ENCODE measurements at regions not wholly inside any gene's neighbourhood (a gene's known extent, or its start where the extent isn't known, plus 50 kb on each side); places are given as distances from the start of the nearest gene placed in this dataset.

DNA sequence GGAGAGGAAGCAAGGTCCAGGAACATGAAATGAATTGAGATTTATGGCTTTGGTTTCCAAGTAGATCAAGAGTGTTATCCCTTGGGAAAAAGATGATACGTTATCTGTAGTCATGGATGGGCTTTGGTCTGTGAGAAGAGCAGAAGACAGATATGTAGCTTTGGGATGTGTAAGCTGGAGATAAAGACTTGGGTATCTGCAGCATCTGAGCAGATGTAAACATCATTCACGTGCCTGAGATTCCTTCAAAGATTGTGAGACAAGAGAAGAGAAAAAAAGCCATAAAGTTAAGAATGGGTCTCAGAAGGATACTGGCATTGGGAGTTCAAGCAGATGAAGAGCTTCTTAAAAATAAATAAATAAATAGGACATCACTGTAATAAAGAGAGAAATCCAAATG lies 217.8 kb downstream of the PTPRC start:
- TF ChIP-seq, protein P1, sequence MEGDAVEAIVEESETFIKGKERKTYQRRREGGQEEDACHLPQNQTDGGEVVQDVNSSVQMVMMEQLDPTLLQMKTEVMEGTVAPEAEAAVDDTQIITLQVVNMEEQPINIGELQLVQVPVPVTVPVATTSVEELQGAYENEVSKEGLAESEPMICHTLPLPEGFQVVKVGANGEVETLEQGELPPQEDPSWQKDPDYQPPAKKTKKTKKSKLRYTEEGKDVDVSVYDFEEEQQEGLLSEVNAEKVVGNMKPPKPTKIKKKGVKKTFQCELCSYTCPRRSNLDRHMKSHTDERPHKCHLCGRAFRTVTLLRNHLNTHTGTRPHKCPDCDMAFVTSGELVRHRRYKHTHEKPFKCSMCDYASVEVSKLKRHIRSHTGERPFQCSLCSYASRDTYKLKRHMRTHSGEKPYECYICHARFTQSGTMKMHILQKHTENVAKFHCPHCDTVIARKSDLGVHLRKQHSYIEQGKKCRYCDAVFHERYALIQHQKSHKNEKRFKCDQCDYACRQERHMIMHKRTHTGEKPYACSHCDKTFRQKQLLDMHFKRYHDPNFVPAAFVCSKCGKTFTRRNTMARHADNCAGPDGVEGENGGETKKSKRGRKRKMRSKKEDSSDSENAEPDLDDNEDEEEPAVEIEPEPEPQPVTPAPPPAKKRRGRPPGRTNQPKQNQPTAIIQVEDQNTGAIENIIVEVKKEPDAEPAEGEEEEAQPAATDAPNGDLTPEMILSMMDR (IDR thresholded peaks at IDR 0.05; ENCODE audit: borderline replicate concordance, extremely low read depth, low read length, poor library complexity, severe bottlenecking), result no peak
- no peak for TF ChIP-seq EZH2 (IDR thresholded peaks at IDR 0.05; ENCODE audit: borderline replicate concordance, low read depth, low read length, severe bottlenecking)

Data from DND-41 (cell line).